ENCODE measurements at regions not wholly inside any gene's neighbourhood (a gene's known extent, or its start where the extent isn't known, plus 50 kb on each side); places are given as distances from the start of the nearest gene placed in this dataset.
"Not testable (repeated sequence)": the region's sequence is repeated elsewhere in the genome, so short reads cannot be mapped to it uniquely, and the experiment has no call there.

DNA sequence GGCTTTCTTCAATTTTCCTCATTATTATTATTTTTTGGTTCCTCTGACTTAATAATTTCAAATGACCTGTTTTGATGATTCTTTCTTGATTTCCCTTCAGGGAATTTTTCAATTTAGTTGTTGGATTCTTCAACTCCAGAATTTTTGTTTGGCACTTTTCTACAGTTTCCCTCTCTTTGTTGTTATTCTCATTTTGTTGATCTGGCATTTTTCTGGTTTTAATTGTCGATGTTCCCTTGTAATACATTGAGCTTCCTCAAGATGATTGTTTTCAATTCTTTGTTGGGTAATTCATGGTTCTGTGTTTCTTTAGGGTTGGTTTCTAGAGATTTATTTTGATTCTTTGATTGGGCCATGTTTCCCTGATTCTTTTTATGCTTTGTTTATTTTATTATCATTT lies 67.8 kb upstream of the DNAJC1 start:
- ChIA-PET CTCF (interaction anchor here (0.7 kb wide), 1 partner anchor 19 kb away, joined by 3 read pairs; no protein-coding TSS in a partner anchor), POLR2A (no interaction called here)
- no peak overlapping the region for H3K4me3 ChIP-seq (ENCODE audit: low read depth, low read length)

DNA sequence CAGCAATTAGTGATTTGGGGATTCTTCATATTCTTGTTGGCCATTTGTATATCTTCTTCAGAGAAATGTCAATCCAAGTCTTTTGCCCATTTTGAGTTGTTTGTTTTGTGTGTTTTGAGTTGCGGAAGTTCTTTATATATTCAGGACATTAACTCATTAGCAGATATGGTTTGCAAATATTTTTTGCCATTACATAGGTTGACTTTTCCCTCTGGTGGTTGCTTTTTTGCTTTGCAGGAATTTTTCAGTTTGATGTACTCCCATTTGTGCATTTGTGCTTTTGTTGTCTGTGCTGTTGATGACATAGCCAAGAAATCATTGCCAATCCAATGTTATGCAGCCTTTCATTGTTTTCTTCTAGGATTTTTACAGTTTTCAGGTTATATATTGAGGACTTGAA lies 63.6 kb upstream of the DNAJC1 start:
- Histone ChIP-seq H3K36me3 (ENCODE audit: control insufficient read depth in 2 of 2, insufficient read depth in 1 of 2, low read length in 2 of 2) (no peaks in the 10 kb centered on the region), H3K4me3 (ENCODE audit: low read depth, low read length) (no peak overlapping the region), H3K27ac (ENCODE audit: extremely low read depth, low read depth, low read length) (no peak overlapping the region), H3K9me3 (ENCODE audit: control insufficient read depth, insufficient read depth, low read depth, low read length) (no peaks in the 10 kb centered on the region), H3K4me1 (ENCODE audit: control insufficient read depth, insufficient read depth, low read length) (no peaks in the 10 kb centered on the region)
- TF ChIP-seq ZIC2 (tag by site-specific recombination; IDR thresholded peaks at IDR 0.05) (no peak), ZNF510 (tag by site-specific recombination; IDR thresholded peaks at IDR 0.05; ENCODE audit: insufficient replicate concordance) (no peak), ZNF18 (tag by site-specific recombination; IDR thresholded peaks at IDR 0.05) (no peak), ZNF112 (tag by site-specific recombination; IDR thresholded peaks at IDR 0.05) (no peak), ZNF426 (tag by site-specific recombination; IDR thresholded peaks at IDR 0.05) (no peak), ZNF398 (tag by site-specific recombination; IDR thresholded peaks at IDR 0.05) (no peak), ZEB2 (tag by site-specific recombination; IDR thresholded peaks at IDR 0.05) (no peak), PRDM1 (tag by site-specific recombination; IDR thresholded peaks at IDR 0.05) (no peak), ZBTB6 (tag by site-specific recombination; IDR thresholded peaks at IDR 0.05) (no peak)
- CTCF ChIA-PET, result interaction anchor here (0.6 kb wide), 1 partner anchor 923 kb away, joined by 3 read pairs; no protein-coding TSS in a partner anchor
- POLR2A ChIA-PET, result no interaction called here

More for the DNA sequence above, 67.8 kb upstream of the DNAJC1 start:
- TF ChIP-seq ZNF747 (tag by site-specific recombination; IDR thresholded peaks at IDR 0.05), result no peak
- no peaks in the 10 kb centered on the region for H3K4me1 ChIP-seq (ENCODE audit: control insufficient read depth, insufficient read depth, low read length)
- no peak overlapping the region for H3K27ac ChIP-seq (ENCODE audit: extremely low read depth, low read depth, low read length)
- H3K9me3 ChIP-seq (ENCODE audit: control insufficient read depth, insufficient read depth, low read depth, low read length), result no peaks in the 10 kb centered on the region
- H3K36me3 ChIP-seq (ENCODE audit: control insufficient read depth in 2 of 2, insufficient read depth in 1 of 2, low read length in 2 of 2), result no peaks in the 10 kb centered on the region

DNA sequence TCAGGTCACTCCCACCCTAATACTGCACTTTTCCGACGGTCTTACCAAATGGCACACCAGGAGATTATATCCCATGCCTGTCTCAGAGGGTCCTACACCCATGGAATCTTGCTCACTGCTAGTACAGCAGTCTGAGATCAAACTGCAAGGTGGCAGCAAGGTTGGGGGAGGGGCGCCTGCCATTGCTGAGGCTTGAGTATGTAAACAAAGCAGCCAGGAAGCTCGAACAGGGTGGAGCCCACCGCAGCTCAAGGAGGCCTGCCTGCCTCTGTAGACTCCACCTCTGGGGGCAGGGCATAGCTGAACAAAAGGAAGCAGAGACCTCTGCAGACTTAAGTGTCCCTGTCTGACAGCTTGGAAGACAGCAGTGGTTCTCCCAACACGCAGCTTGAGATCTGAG lies 57.5 kb upstream of the DNAJC1 start:
- H3K36me3 ChIP-seq (ENCODE audit: control insufficient read depth in 2 of 2, insufficient read depth in 1 of 2, low read length in 2 of 2); CTCF ChIA-PET; H3K4me1 ChIP-seq (ENCODE audit: control insufficient read depth, insufficient read depth, low read length); POLR2A ChIA-PET; H3K4me3 ChIP-seq (ENCODE audit: low read depth, low read length); H3K27ac ChIP-seq (ENCODE audit: extremely low read depth, low read depth, low read length); H3K9me3 ChIP-seq (ENCODE audit: control insufficient read depth, insufficient read depth, low read depth, low read length): not testable (repeated sequence)

DNA sequence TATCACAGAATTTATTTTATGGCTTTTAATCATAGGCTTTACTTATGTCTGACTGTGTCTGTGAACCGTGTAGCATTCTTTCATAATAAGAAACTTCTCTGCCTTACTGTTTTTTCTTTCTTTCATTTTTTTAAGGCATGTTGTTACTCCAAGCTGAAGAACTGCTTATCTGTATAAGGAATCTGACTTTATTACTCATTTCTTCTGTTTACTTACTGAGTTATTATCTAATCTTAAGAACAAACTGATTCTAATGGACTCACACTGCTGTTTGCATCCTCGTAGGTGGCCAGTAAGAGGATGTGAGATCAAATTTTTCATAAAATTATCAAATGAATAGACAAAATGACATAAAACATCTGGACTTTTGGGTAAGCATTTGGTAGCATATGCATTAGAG lies 54.7 kb upstream of the DNAJC1 start:
- CTCF ChIA-PET, result interaction anchor here (0.6 kb wide), 1 partner anchor 976 kb away, joined by 3 read pairs; no protein-coding TSS in a partner anchor
- TF ChIP-seq SALL2 (tag by site-specific recombination; IDR thresholded peaks at IDR 0.05; ENCODE audit: borderline replicate concordance) (no peak), ZNF341 (tag by site-specific recombination; IDR thresholded peaks at IDR 0.05; ENCODE audit: low read depth) (no peak), ZNF629 (tag by site-specific recombination; IDR thresholded peaks at IDR 0.05) (no peak), ELK4 (IDR thresholded peaks at IDR 0.05; ENCODE audit: borderline replicate concordance, low read depth, low read length) (no peak), ZFP69B (tag by site-specific recombination; IDR thresholded peaks at IDR 0.05) (no peak), ZNF645 (tag by site-specific recombination; IDR thresholded peaks at IDR 0.05) (no peak), YY2 (tag by site-specific recombination; IDR thresholded peaks at IDR 0.05) (no peak), BCL11B (tag by site-specific recombination; IDR thresholded peaks at IDR 0.05; ENCODE audit: low read depth) (no peak), ZNF473 (tag by site-specific recombination; IDR thresholded peaks at IDR 0.05) (no peak), ZNF10 (tag by site-specific recombination; IDR thresholded peaks at IDR 0.05) (no peak)
- TF ChIP-seq, protein P1, sequence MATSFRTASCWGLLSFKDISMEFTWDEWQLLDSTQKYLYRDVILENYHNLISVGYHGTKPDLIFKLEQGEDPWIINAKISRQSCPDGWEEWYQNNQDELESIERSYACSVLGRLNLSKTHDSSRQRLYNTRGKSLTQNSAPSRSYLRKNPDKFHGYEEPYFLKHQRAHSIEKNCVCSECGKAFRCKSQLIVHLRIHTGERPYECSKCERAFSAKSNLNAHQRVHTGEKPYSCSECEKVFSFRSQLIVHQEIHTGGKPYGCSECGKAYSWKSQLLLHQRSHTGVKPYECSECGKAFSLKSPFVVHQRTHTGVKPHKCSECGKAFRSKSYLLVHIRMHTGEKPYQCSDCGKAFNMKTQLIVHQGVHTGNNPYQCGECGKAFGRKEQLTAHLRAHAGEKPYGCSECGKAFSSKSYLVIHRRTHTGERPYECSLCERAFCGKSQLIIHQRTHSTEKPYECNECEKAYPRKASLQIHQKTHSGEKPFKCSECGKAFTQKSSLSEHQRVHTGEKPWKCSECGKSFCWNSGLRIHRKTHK (tag by site-specific recombination; IDR thresholded peaks at IDR 0.05), result no peak

More for the DNA sequence above, 54.7 kb upstream of the DNAJC1 start:
- Histone ChIP-seq H3K4me1 (ENCODE audit: control insufficient read depth, insufficient read depth, low read length) (no peaks in the 10 kb centered on the region), H3K27ac (ENCODE audit: extremely low read depth, low read depth, low read length) (no peak overlapping the region), H3K4me3 (ENCODE audit: low read depth, low read length) (no peak overlapping the region), H3K36me3 (ENCODE audit: control insufficient read depth in 2 of 2, insufficient read depth in 1 of 2, low read length in 2 of 2) (no peaks in the 10 kb centered on the region), H3K9me3 (ENCODE audit: control insufficient read depth, insufficient read depth, low read depth, low read length) (no peaks in the 10 kb centered on the region)
- POLR2A ChIA-PET, result no interaction called here
